Uterus (tissue), 3 donors: ENCODE measurements at regions not wholly inside any gene's neighbourhood (a gene's known extent, or its start where the extent isn't known, plus 50 kb on each side); places are given as distances from the start of the nearest gene placed in this dataset.
A peak's percentile ranks its signal among the peaks of the same experiment; 100 is the strongest.

Source experiments
- DNase-seq, 2 donors: peaks; one replicate each; pipeline ENCODE4 v3.0.0-alpha.2; 2019 to 2020
- H3K27ac ChIP-seq, 2 donors: fragments of 200-600 bp; sonication (generic); 1 replicate in 1 of 2; 2 replicates in 1 of 2; pipeline ENCODE4 v1.5.1; 2016 to 2018
- H3K27me3 ChIP-seq, 2 donors: fragments of 200-600 bp; sonication (generic); one replicate each; pipeline ENCODE4 v1.5.1; 2018 to 2019; ENCODE audit warnings: control low read depth in 1 of 2
- H3K36me3 ChIP-seq, 2 donors: fragments of 200-600 bp; sonication (generic); one replicate each; pipeline ENCODE4 v1.5.1; 2019; ENCODE audit warnings: control low read depth in 1 of 2
- H3K4me1 ChIP-seq, 2 donors: fragments of 200-600 bp; sonication (generic); one replicate each; pipeline ENCODE4 v1.5.1; 2018 to 2019; ENCODE audit warnings: control low read depth in 1 of 2
- H3K4me3 ChIP-seq, 2 donors: fragments of 200-600 bp; sonication (generic); 1 replicate in 1 of 2; 2 replicates in 1 of 2; pipeline ENCODE4 v1.5.1; 2018 to 2019; ENCODE audit warnings: mild to moderate bottlenecking in 1 of 2
- H3K9me3 ChIP-seq, 2 donors: fragments of 200-600 bp; sonication (generic); one replicate each; pipeline ENCODE4 v1.5.1; 2019; ENCODE audit warnings: control low read depth in 1 of 2
- POLR2A ChIP-seq, 2 donors: fragments of 450-650 bp; IDR thresholded peaks; one replicate each; pipeline ENCODE4 v1.6.1; 2016; ENCODE audit warnings: antibody characterized with exemption in 2 of 2, mild to moderate bottlenecking in 1 of 2, moderate library complexity in 1 of 2
- intact Hi-C: fragments of 100-400 bp; cut with DNase I; formaldehyde crosslinking; loops from one replicate; pipeline ENCODE4 v1.15.1; 2023; ENCODE audit warnings: low total_unique reads
- TF ChIP-seq, protein P1 (sequence below), 4 experiments: fragments of 200-600 bp in 2 of 4; fragments of 450-650 bp in 2 of 4; sonication (generic) in 2 of 4; IDR thresholded peaks; one replicate each; pipeline ENCODE4 v1.5.1; 2016 to 2019; ENCODE audit warnings: antibody characterized with exemption in 4 of 4, mild to moderate bottlenecking in 2 of 4, moderate library complexity in 1 of 4
- donor health status: DM: yes; HTN: yes; CAD: no.

DNA sequence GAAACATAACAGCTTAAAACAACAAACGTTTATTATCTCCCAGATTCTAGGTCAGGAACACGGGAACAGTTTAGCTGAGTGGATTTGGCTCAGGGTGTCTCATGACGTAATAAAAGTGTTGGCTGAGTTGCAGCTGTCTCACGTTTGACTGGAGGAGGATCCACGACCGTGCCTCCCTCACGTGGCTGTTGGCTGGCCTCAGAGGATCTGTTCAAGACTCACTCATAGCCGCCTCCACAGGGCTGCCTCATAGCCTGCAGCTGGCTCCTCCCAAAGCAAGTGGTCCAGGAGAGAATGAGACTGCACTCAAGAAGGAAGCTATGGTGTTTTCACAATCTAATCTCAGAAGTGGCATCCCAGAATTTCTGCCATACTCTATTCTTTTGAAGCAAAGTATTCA lies 167.1 kb downstream of the RPRM start:
- no peaks in the 10 kb centered on the region for H3K4me1 ChIP-seq
- H3K27ac ChIP-seq, result peak overlapping the region; percentile 34 to 48
- H3K36me3 ChIP-seq, result no peaks in the 10 kb centered on the region
- TF ChIP-seq, protein P1, sequence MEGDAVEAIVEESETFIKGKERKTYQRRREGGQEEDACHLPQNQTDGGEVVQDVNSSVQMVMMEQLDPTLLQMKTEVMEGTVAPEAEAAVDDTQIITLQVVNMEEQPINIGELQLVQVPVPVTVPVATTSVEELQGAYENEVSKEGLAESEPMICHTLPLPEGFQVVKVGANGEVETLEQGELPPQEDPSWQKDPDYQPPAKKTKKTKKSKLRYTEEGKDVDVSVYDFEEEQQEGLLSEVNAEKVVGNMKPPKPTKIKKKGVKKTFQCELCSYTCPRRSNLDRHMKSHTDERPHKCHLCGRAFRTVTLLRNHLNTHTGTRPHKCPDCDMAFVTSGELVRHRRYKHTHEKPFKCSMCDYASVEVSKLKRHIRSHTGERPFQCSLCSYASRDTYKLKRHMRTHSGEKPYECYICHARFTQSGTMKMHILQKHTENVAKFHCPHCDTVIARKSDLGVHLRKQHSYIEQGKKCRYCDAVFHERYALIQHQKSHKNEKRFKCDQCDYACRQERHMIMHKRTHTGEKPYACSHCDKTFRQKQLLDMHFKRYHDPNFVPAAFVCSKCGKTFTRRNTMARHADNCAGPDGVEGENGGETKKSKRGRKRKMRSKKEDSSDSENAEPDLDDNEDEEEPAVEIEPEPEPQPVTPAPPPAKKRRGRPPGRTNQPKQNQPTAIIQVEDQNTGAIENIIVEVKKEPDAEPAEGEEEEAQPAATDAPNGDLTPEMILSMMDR (IDR thresholded peaks at IDR 0.05), result no peak
- TF ChIP-seq POLR2A (IDR thresholded peaks at IDR 0.05), result no peak
- H3K27me3 ChIP-seq, result no peaks in the 10 kb centered on the region
- intact Hi-C loops, result no loop called here
- no peak overlapping the region for H3K4me3 ChIP-seq
- H3K9me3 ChIP-seq, result peaks cover 0 to 6% of the 10 kb centered on the region in 2 donors
- DNase-seq, result peak; percentile 79 to 93

DNA sequence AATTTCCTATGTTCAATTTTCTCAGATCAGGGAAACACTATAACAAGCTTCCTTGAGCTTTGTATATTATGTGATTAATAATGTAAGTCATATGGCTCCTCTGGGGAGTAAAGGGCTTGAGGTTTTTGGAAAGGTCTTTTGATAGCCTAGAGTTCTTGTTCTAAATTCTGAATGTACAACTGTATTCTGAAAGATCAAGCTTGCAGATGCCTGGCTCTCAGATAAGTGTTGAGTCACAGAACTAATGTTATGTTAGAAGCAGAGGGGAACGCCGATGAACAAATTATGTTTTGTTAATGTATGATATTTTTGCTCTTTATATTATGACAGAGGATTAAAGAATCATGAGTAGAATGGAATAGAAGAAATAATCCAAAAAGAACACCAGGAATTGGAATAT lies 170.1 kb downstream of the RPRM start:
- Histone ChIP-seq H3K4me1 (no peaks in the 10 kb centered on the region), H3K27me3 (no peaks in the 10 kb centered on the region), H3K36me3 (no peaks in the 10 kb centered on the region), H3K27ac (peak overlapping the region; percentile 29 to 49), H3K4me3 (no peak overlapping the region), H3K9me3 (no peaks in the 10 kb centered on the region)
- no peak for DNase-seq
- intact Hi-C loops, result no loop called here
- no peak for TF ChIP-seq POLR2A (IDR thresholded peaks at IDR 0.05)
- TF ChIP-seq, protein P1 (IDR thresholded peaks at IDR 0.05), result no peak

DNA sequence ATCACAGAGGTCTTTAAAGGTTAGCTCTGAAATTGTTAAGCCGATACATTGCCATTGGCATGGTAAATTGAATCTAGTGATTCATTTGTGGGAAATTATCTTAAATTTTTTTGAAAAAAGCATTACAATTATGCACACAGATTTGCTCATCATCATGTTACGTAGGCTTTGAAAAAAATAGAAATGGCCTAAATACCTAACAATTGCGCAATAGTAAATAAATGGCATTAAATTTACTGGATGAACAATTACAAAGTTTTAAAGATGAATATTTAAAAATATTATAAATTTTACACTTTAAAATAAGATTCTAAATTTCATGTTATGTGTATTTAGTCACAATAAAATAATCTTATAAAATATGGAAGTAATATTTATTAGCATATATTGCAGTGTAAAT lies 171.3 kb downstream of the RPRM start:
- Histone ChIP-seq H3K36me3 (no peaks in the 10 kb centered on the region), H3K4me3 (no peak overlapping the region), H3K27ac (no peak overlapping the region), H3K4me1 (no peaks in the 10 kb centered on the region), H3K27me3 (no peaks in the 10 kb centered on the region), H3K9me3 (no peaks in the 10 kb centered on the region)
- DNase-seq, result no peak
- TF ChIP-seq POLR2A (IDR thresholded peaks at IDR 0.05), result no peak
- TF ChIP-seq, protein P1 (IDR thresholded peaks at IDR 0.05), result no peak
- intact Hi-C loops, result no loop called here

DNA sequence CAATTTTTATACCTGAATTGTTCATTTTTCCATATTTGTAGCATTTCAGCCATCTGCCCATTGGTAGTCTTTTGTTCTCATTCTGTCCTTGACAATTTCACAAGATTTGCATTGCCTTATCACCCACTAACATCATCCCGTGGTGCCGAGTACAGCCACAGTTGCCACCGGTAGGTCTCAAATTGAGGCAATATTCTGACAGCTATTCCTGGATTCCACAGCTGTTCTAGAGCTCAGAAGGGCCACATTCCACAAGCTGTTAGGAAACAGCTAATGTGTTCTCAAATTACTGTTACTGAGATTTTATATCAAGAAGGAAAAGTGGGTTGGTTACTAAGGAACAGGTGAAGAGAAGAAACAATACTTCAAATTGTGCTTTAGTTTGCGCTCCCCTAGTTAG lies 178.8 kb downstream of the RPRM start:
- Histone ChIP-seq H3K27ac (no peak overlapping the region), H3K4me3 (no peak overlapping the region), H3K27me3 (no peaks in the 10 kb centered on the region), H3K9me3 (no peaks in the 10 kb centered on the region), H3K4me1 (peaks cover 0 to 4% of the 10 kb centered on the region in 2 donors), H3K36me3 (no peaks in the 10 kb centered on the region)
- TF ChIP-seq, protein P1 (IDR thresholded peaks at IDR 0.05), result no peak
- no peak for TF ChIP-seq POLR2A (IDR thresholded peaks at IDR 0.05)
- intact Hi-C loops, result no loop called here
- DNase-seq, result no peak

DNA sequence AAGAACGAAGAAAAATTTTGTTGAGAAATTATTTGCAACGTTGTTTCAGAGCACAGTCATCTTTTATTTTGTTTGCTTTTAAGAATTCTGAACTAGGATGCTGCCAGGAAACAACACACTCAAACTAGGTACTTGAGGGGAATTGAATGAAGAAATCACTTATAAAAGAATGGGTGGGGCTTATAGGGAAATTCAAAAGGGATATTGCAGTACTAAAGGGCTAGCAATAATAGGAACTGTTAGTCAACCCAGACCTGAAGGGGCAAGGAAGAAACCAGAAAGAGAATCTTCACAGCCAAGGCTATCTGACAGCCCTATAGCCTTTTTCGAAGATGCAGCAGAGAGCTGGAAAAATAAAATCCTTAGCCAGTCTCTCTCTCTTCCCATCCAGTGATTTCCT lies 179.3 kb downstream of the RPRM start:
- intact Hi-C loops, result no loop called here

More for the DNA sequence above, 179.3 kb downstream of the RPRM start:
- Histone ChIP-seq H3K4me3 (no peak overlapping the region), H3K36me3 (no peaks in the 10 kb centered on the region), H3K27ac (no peak overlapping the region), H3K27me3 (no peaks in the 10 kb centered on the region), H3K4me1 (peaks cover 0 to 4% of the 10 kb centered on the region in 2 donors), H3K9me3 (no peaks in the 10 kb centered on the region)
- TF ChIP-seq POLR2A (IDR thresholded peaks at IDR 0.05), result no peak
- TF ChIP-seq, protein P1 (IDR thresholded peaks at IDR 0.05), result no peak
- DNase-seq, result no peak
